HCT116 (cell line): ENCODE measurements at regions not wholly inside any gene's neighbourhood (a gene's known extent, or its start where the extent isn't known, plus 50 kb on each side); places are given as distances from the start of the nearest gene placed in this dataset.

ENCODE experiments used
- ATAC-seq: fragments of 200-7000 bp; cut with Tn5 transposase; 2 replicates; pipeline ENCODE4 v1.9.1; 2020; ENCODE audit warnings: mild to moderate bottlenecking, moderate library complexity
- BruUV-seq: library from RNA; stranded (reverse); fragments of 400-500 nt; replicated peaks from 2 replicates; lab custom pipeline; 2021; lab: Mats Ljungman, UMichigan
- CTCF ChIA-PET: fragments of 300-600 bp; sonication (Branson Sonifier 250); formaldehyde crosslinking; loops from one replicate; lab custom pipeline; 2021; ENCODE audit warnings: antibody characterized with exemption; lab: Charles Lee
- POLR2A ChIA-PET: fragments of 300-600, 350-600 bp; sonication (Branson Sonifier 250); formaldehyde crosslinking; loops from one replicate; lab custom pipeline; 2021; ENCODE audit warnings: antibody characterized with exemption; lab: Charles Lee
- RAD21 ChIA-PET, 2 experiments: fragments of 300-600 bp; sonication (Branson Sonifier 250); formaldehyde crosslinking; loops; one replicate each; lab custom pipeline; 2023; ENCODE audit warnings: low total read pairs in 2 of 2; ENCODE audit not compliant: uncharacterized antibody in 2 of 2, unreplicated experiment in 2 of 2, low non-redundant PET in 1 of 2; lab: Charles Lee
- DNase-seq: peaks from one replicate; pipeline ENCODE4 v3.0.0-alpha.2; 2010; ENCODE audit warnings: low read depth, low spot score
- H2AFZ ChIP-seq: fragments of 200-600 bp; shearing (Covaris generic), sonication (generic); 2 replicates; pipeline ENCODE4 v1.6.1; 2017; ENCODE audit warnings: low read depth, mixed run types, mixed read lengths, antibody characterized with exemption, low read length; ENCODE audit not compliant: poor library complexity, severe bottlenecking
- H3K27ac ChIP-seq: 2 replicates; pipeline ENCODE4 v1.5.1; 2012; ENCODE audit warnings: low read depth, low read length
- H3K27me3 ChIP-seq: fragments of 200-600 bp; sonication (generic); 2 replicates; pipeline ENCODE4 v1.6.1; 2016; ENCODE audit warnings: mixed run types, low read length, mixed read lengths; ENCODE audit not compliant: insufficient read depth
- H3K36me3 ChIP-seq, 2 experiments: fragments of 200-500 bp in 1 of 2; fragments of 200-600 bp in 1 of 2; sonication (Bioruptor generic) in 1 of 2; sonication (generic) in 1 of 2; 2 replicates each; pipeline versions ENCODE4 v1.5.1 to v1.6.1; 2014 to 2016; ENCODE audit warnings: low read length in 2 of 2, inconsistent platforms in 1 of 2, mixed read lengths in 1 of 2, mixed run types in 1 of 2; ENCODE audit not compliant: insufficient read depth in 2 of 2, control insufficient read depth in 1 of 2
- H3K4me1 ChIP-seq, 2 experiments: fragments of 200-600 bp in 1 of 2; sonication (generic) in 1 of 2; 2 replicates each; pipeline versions ENCODE4 v1.5.1 to v1.6.1; 2012 to 2017; ENCODE audit warnings: low read length in 2 of 2, inconsistent platforms in 1 of 2, mild to moderate bottlenecking in 1 of 2, mixed read lengths in 1 of 2, mixed run types in 1 of 2, moderate library complexity in 1 of 2; ENCODE audit not compliant: insufficient read depth in 2 of 2, control insufficient read depth in 1 of 2
- H3K4me2 ChIP-seq: fragments of 200-600 bp; sonication (generic); 2 replicates; pipeline ENCODE4 v1.6.1; 2017; ENCODE audit warnings: mixed run types, low read length, mixed read lengths
- H3K4me3 ChIP-seq, 2 experiments: fragments of 200-600 bp in 1 of 2; sonication (generic) in 1 of 2; replicated peaks in 1 of 2; 2 replicates each; pipeline ENCODE4 v1.5.1; 2011 to 2016; ENCODE audit warnings: low read length in 2 of 2, control low read depth in 1 of 2, low read depth in 1 of 2, mild to moderate bottlenecking in 1 of 2, mixed read lengths in 1 of 2, mixed run types in 1 of 2
- H3K79me2 ChIP-seq: fragments of 200-600 bp; sonication (generic); 2 replicates; pipeline ENCODE4 v1.6.1; 2017; ENCODE audit warnings: mild to moderate bottlenecking, mixed run types, low read length, moderate library complexity, mixed read lengths; ENCODE audit not compliant: insufficient read depth
- H3K9ac ChIP-seq: fragments of 200-600 bp; sonication (generic); 2 replicates; pipeline ENCODE4 v1.6.1; 2016; ENCODE audit warnings: low read length, mixed read lengths
- H3K9me2 ChIP-seq: fragments of 200-600 bp; sonication (generic), shearing (Covaris generic); 2 replicates; pipeline ENCODE4 v1.6.1; 2017; ENCODE audit warnings: mixed run types, mild to moderate bottlenecking, moderate library complexity; ENCODE audit not compliant: insufficient read depth
- H3K9me3 ChIP-seq, 2 experiments: fragments of 200-500 bp in 1 of 2; fragments of 200-600 bp in 1 of 2; sonication (Bioruptor generic) in 1 of 2; sonication (generic) in 1 of 2; 2 replicates each; pipeline ENCODE4 v1.6.1; 2014 to 2017; ENCODE audit warnings: low read length in 2 of 2, mixed read lengths in 2 of 2, inconsistent platforms in 1 of 2, low read depth in 1 of 2, mild to moderate bottlenecking in 1 of 2, mixed run types in 1 of 2, moderate library complexity in 1 of 2; ENCODE audit not compliant: control insufficient read depth in 1 of 2, insufficient read depth in 1 of 2
- H4K20me1 ChIP-seq: fragments of 200-600 bp; sonication (generic), shearing (Covaris generic); 2 replicates; pipeline ENCODE4 v1.6.1; 2017; ENCODE audit warnings: mixed run types, mild to moderate bottlenecking, moderate library complexity; ENCODE audit not compliant: insufficient read depth
- CEBPB ChIP-seq: IDR thresholded peaks from 2 replicates; pipeline ENCODE4 v1.6.1; 2012; ENCODE audit warnings: low read depth
- EGR1 ChIP-seq: IDR thresholded peaks from 2 replicates; pipeline ENCODE4 v1.6.1; 2012; ENCODE audit warnings: low read depth
- EZH2 ChIP-seq: fragments of 200-600 bp; sonication (generic); IDR thresholded peaks from 2 replicates; pipeline ENCODE4 v1.6.1; 2017; ENCODE audit warnings: antibody characterized with exemption, mixed run types
- EZH2phosphoT487 ChIP-seq: fragments of 200-600 bp; IDR thresholded peaks from 2 replicates; pipeline ENCODE4 v1.6.1; 2018; ENCODE audit warnings: antibody characterized with exemption, borderline replicate concordance
- POLR2A ChIP-seq: IDR thresholded peaks from 2 replicates; pipeline ENCODE4 v1.7.0; 2011; ENCODE audit warnings: borderline replicate concordance; ENCODE audit not compliant: insufficient read depth, insufficient read length; ENCODE audit errors: extremely low read depth
- RAD21 ChIP-seq: IDR thresholded peaks from 2 replicates; pipeline ENCODE4 v1.6.1; 2012; ENCODE audit warnings: low read depth, mild to moderate bottlenecking
- SIN3A ChIP-seq: IDR thresholded peaks from 2 replicates; pipeline ENCODE4 v1.6.1; 2012; ENCODE audit warnings: low read depth
- SP1 ChIP-seq: IDR thresholded peaks from 2 replicates; pipeline ENCODE4 v1.6.1; 2012; ENCODE audit warnings: low read depth
- SRF ChIP-seq: IDR thresholded peaks from 2 replicates; pipeline ENCODE4 v1.6.1; 2012; ENCODE audit warnings: low read depth
- ZFX ChIP-seq: fragments of 450-650 bp; IDR thresholded peaks from 2 replicates; pipeline ENCODE4 v1.6.1; 2017
- ZNF274 ChIP-seq: fragments of 200-500 bp; sonication (Bioruptor generic); IDR thresholded peaks from 2 replicates; pipeline ENCODE4 v1.6.1; 2014; ENCODE audit warnings: mild to moderate bottlenecking, low read depth, low read length, inconsistent platforms
- intact Hi-C: fragments of 100-400 bp; cut with micrococcal nuclease; formaldehyde crosslinking; loops from 2 replicates; pipeline ENCODE4 v1.10.0; 2022
- TF ChIP-seq, protein P1 (sequence below): IDR thresholded peaks from 2 replicates; pipeline ENCODE4 v1.6.1; 2012

DNA sequence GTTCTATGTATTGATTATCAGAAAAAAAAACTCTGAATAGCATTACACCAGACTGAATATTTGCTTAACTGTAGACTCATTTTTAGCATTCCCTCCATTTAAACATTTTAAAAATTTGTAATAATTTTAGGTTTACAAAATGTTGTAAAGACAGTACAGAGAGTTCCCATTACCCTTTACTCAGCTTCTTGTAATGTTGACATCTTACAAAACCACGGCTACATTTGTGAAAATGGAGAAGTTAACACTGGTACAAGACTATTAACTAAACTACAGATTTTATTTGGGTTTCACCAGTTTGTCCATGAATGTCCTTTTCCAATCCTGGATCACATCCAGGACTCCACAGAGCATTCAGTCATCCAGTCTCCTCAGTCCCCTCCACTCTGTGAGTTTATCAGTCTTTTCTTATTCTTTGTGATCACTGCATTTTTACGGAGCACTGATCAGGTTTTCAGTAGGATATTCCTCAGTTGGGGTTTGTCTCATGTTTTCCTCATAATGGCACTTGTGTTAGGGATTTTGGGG is 130.0 kb upstream of the EEPD1 start:
- no peaks in the 10 kb centered on the region for H3K4me1 ChIP-seq
- H4K20me1 ChIP-seq = no peaks in the 10 kb centered on the region
- no peak overlapping the region for H3K9ac ChIP-seq
- intact Hi-C loops = no loop called here
- no peak overlapping the region for H3K4me2 ChIP-seq
- RAD21 ChIA-PET = no interaction called here
- no peaks in the 10 kb centered on the region for H3K36me3 ChIP-seq
- POLR2A ChIA-PET = no interaction called here
- CTCF ChIA-PET = no interaction called here
- H3K27me3 ChIP-seq = no peaks in the 10 kb centered on the region
- H3K9me3 ChIP-seq = no peaks in the 10 kb centered on the region
- H3K9me2 ChIP-seq = no peaks in the 10 kb centered on the region
- no peak overlapping the region for H3K27ac ChIP-seq
- no peaks in the 10 kb centered on the region for H3K79me2 ChIP-seq
- no peak overlapping the region for H3K4me3 ChIP-seq
- ATAC-seq = no peak
- TF ChIP-seq EZH2phosphoT487 (no peak), POLR2A (no peak), EGR1 (no peak), SIN3A (no peak), CEBPB (no peak), ZFX (no peak), ZNF274 (no peak)
- TF ChIP-seq, protein P1, sequence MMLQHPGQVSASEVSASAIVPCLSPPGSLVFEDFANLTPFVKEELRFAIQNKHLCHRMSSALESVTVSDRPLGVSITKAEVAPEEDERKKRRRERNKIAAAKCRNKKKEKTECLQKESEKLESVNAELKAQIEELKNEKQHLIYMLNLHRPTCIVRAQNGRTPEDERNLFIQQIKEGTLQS = no peak
- no TSS peak for BruUV-seq
- no peak for DNase-seq
- no peak overlapping the region for H2AFZ ChIP-seq

DNA sequence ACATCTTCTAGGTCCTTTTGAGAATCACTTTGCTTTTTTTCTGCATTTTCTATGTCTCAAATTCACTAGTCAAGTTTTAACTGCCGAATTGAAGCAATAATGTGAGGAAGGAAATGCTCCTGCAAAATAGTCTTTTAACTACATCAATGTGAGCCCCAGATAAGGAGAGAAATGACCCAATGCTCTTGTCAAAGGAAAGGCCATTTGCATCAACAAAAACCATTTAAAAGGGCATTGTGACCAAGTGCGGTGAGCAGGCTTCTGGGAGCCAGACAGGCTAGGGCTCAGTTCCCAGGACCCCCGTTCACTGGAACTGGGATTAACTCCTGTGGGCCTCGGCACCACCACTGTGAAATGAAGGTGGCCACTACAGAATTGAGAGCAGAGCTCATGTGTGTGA is 127.9 kb upstream of the EEPD1 start:
- Histone ChIP-seq H3K9me3 (no peaks in the 10 kb centered on the region), H4K20me1 (no peaks in the 10 kb centered on the region), H3K36me3 (no peaks in the 10 kb centered on the region), H3K4me3 (no peak overlapping the region), H3K4me1 (no peaks in the 10 kb centered on the region), H3K4me2 (no peak overlapping the region), H3K79me2 (no peaks in the 10 kb centered on the region), H3K9ac (no peak overlapping the region)
- ChIA-PET POLR2A (no interaction called here), RAD21 (no interaction called here), CTCF (no interaction called here)
- DNase-seq = no peak
- no peak for ATAC-seq
- intact Hi-C loops = no loop called here
- TF ChIP-seq EZH2 (no peak), SRF (no peak), SP1 (no peak), RAD21 (no peak), ZFX (no peak), ZNF274 (no peak), POLR2A (no peak), CEBPB (no peak)
- TF ChIP-seq, all 23 proteins: peak for 0
- no TSS peak for BruUV-seq
- Histone ChIP-seq H3K9me2 (no peaks in the 10 kb centered on the region), H2AFZ (no peak overlapping the region), H3K27ac (no peak overlapping the region), H3K27me3 (no peaks in the 10 kb centered on the region)
